ENCODE measurements at regions not wholly inside any gene's neighbourhood (a gene's known extent, or its start where the extent isn't known, plus 50 kb on each side); places are given as distances from the start of the nearest gene placed in this dataset.

DNA sequence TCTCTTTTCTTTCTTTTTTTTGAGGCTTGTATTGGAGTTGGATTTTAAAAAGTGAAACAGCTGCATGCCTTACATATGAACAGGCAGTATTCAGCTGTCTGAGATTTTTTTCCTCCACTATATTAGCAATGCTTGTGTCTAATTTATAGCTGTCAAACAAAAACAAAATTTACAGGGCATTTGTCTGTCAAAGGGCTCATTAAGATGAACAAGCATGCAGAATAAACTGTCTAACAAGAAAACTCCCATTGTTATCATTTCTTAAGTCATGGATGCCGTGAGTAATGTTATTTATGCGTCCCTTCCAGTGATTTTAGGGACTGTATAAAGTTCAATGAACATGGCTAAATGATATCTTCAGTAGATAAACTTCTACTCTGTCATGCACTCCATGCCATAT is 674.7 kb downstream of the PLCL1 start:
- DNase-seq: no peak

DNA sequence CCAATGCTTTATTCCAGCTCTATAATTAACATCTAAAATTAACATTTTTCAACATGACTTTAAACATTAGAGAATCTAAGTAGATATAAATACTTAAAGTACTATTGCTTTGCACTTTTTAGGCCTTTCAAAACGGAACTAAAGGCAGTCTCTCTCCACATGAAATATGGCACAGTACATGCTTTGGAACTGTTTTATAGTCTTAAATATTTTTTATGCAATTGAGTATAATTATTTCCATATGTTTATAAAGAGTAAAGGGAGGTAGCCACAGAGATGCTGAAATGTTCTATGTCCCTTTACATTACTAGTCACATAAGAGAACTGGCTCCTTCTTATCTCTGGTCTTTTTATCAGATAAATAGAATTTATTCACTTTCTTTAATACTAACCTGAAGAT is 674.0 kb downstream of the PLCL1 start:
- no peak for DNase-seq

DNA sequence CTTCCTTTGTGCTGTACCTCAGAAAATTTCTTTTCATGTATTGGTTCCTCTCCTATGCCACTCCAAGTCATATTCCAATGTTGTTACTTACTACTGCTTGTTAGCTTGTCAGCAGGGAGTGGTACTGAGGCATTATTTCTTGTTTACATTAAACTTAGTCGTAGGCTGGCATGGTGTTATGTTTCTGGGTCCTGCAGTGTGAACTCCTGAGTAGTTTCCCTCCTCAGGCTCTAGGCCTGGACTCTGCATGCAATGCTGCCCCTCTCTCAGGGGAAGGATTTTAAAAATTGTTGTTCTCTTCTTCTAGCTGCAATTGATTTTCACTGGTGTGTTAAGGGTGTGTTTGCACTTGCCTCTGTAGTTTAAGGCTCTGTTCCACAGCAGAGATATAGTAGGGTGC is 671.6 kb downstream of the PLCL1 start:
- no peak for DNase-seq

DNA sequence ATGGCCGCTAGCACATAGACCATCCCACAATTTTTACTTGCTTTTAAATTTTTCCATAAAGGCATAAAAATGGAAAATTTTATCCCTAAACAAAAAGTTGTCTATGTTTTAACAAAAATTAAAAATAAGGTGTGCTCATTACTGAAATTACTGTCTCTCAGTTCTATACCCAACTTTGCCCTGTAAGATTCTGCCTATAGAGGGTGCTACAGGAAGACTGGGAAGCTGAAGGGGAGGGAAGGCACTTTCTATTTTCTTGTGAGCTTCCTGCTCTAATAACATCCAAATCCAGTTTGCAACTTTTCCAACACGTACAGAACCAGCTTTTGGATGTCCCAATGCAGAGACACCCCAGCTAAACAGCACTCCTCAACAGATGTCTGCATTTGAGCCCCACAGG is 666.9 kb downstream of the PLCL1 start:
- no peak for DNase-seq

DNA sequence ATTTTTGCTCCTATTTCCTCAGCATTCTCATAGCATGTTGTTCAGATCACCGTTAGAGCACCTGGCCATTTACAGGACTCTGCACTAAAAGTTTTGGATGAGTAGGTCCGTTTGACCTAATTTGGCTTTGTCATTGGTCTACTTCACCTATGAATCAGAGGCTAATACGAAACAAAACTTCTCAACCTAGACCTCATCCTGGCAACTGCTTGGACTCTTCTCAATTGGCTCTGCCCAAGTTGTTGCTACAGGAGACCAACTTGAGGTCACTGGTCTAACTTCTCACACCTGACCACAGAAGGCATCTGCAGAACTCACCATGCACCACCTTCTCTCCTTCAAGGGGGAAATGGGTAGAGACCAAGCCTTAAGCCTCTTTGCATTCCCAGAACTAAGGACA is 663.7 kb downstream of the PLCL1 start:
- no peak for DNase-seq

DNA sequence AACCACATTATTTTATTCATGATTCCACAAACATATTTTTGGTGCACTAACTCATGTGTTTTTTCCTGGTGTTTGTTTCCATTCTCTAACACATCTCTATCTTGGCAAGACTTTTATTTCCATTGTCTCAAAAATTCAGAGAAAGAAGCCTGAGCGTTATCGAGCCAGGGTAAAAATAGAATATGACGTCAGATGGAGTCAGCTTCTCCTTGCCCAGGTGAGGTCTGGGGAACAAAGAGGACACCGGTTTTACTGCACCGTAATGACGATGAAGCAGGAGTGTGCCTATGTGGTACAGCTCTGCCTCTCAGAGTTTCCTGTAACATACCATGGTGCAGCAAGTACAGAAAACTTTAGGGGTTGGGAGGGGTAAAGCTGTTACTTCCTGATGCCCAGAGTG is 661.6 kb downstream of the PLCL1 start:
- no peak for DNase-seq

DNA sequence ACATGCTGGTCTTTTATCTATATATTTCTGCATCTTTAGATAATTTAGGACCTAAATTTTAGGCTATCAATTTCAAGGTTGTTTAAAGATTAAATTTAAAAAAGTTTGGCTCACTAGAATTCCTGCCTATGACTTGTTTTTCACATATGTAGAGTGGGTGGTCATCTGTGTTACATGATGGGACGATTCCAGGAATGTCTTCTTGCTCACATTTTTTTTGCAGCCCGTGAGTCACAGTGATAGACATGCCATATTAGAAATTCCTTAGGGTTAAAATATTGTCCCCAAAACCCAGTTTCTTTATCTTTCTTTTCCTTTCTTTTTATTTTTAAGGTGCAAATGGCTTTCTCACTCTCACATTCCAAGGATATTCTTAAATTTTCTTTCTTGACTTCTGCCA is 652.0 kb downstream of the PLCL1 start:
- DNase-seq: no peak

DNA sequence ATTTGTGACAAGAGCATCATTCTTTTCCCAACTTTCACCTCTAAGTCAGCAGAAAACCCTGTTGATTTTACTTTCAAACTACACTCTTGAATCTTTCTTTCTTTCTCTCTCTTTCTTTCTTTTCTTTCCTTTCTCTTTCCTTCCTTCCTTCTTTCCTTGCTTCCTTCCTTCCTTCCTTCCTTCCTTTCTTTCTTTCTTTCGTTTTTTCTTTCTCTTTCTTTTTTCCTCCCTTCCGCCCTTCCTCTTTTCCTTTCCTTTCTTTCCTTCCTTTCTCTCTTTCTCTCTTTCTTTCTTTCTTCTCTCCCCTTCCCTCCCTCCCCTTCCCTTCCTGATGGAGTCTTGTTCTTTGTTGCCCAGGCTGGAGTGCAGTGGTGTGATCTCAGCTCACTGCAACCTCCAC is 649.5 kb downstream of the PLCL1 start:
- DNase-seq: no peak

DNA sequence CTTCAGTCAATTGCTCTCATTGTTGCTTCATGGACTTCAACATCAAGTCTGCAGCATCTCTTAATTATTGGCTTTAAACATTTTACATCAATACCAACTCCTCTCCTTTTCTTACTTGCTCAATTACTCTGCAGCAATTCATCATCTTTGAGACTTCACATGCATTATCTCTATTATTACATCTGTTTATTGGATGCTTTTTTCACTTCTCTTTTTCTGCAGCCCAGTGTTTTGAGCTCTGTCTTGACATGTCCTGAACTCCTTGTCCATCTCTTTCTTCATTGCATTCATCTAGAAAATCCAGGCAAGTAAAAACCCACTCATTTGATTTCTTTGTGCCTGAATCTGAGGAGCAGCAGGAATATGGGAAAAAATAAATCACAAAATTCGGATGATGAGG is 647.9 kb downstream of the PLCL1 start:
- DNase-seq: no peak

DNA sequence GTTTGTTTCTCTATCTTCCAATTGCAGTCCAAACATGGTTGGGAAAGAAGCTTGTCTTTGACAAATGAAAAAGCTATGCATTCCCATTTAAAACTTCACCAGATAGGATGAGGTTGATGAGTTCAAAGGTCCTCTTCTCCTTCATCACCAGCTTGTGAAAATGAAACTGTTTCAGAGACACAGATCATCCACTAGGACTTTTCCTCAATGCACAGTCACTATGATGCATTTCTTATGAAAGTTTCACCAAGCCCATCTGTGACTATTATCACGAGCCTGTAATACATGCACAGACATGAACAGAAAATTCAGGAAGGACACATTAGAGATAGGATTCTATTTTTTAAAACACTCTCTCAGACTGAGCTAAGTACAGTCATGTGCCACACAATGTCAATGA is 644.4 kb downstream of the PLCL1 start:
- no peak for DNase-seq

DNA sequence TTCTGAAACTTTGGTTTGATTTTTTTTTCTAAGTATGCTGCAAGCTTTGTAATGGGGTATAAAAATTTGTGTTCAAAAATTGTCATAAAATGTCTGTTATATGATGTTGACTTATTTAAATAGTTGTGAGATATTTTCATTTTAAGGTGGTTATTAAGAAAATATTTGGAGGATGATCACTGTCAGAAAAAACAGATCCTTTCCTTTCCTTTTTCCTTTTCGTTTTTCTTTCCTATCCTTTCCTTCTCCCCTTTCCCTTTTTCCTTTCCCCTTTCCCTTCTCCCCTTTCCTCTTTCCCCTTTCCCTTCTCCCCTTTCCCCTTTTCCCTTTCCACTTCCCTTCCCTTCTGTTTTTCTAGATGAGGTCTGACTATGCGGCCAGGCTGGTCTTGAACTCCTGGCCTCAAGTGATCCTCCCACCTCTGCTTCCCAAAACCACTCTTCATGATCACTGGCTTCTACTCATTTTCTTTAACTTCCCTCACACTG is 640.5 kb downstream of the PLCL1 start:
- no peak for DNase-seq

DNA sequence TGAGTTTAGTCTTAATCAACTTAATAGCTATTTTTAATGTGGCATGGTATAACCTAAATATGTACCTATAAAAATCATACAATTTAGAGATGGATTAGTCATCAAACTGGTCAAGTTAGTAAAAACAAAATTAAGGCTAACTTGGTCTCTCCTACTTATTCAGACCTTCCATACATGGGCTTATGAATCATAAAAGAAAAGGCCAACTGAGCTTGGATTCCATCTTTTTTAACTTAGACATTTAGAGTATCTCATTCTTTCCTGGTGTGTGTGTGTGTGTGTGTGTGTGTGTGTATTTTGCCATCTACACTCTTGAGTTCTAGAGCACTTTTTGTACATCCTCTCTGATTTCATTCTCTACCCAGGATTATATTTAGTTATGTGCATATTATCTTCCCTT is 637.5 kb downstream of the PLCL1 start:
- no peak for DNase-seq

DNA sequence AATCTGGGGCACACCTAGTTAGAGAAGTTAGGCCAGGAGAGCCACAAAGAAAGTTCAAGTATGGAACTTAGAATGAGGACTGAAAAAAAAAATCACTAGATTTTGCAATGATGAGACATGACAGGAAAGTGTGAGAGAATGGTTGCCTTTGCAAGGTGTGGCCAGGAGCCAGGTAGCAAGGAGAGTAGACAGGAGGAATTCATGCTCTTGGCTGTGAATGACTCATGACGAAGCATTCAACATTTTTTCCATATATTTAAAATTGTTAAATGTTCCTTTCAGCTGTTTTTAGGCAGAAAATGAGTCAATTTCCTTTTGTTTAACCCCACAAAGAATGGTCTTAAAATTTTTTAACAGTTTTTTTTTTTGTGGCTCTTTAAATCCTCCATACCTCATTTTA is 636.9 kb downstream of the PLCL1 start:
- DNase-seq: no peak

DNA sequence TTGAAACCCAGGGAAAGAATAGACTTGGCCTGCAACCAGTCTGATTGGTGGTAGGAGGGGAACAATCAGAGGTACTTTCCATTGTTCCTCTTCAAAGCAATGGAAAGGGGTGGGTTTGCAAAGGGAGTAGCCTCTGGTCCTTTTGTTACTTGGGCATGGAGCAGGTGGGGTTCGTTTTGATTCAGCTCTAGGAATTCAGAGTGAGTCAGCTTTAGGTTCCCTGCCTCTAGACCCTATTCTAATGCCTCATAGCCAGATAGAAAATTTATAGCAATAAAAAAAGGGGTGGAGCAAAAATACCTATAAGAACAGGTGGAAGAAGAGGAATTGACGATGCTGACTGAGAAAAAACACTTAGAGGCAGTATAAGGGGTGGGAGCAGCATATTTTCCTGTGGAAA is 636.4 kb downstream of the PLCL1 start:
- no peak for DNase-seq

DNA sequence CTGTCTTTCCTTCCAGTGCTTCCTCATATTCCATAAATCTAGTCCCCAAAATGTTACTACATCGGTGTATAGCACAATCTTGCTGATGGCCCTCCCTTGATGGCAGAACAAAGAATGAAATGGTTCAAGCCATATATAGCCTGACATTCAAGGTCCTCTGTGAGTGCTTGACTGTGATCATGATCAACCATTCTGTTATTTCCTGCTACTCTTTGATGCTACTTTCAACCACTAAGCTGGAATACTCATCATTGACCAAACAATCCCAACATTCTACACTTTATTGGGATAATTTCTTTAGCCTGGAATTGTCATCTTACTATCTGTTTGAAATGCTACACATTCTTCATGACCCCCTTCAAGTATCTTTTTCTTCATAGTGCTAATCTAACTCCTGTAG is 633.9 kb downstream of the PLCL1 start:
- no peak for DNase-seq

DNA sequence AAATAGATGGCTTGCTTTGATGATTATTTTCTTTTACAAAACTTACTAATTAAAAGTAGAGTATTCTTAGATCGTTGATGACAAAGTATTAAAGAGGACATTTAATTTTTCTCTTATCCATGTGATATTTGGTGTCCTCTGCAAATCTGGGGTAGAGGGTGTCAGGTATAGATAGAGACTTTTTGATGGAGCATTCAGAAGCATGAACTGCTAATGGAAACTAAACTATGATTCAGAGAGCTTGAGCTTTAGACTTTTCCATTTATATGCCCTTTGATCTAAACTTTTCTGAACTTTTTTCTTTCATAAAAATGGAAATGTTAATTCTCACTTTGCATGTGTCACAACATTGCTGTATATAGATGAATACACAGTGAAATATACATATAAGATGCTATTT is 619.7 kb downstream of the PLCL1 start:
- DNase-seq: no peak

DNA sequence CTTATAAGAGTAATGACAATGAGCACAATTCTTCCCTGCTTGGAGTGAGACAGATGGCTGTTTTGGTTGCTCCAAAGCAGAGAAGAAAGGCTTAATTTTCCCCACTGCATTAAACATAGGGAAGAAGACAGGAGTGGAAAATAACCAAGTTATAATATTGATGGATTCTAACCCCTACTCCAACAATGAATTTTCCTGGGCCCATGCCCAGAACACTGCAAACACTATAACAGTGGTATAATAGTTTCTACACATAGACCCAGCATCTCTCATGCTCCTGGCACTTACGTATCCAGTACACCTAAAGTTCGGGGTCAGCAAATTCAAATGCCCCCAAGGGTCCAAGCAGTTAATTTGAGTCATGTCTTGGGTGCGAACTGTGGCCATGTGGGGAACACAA is 613.4 kb downstream of the PLCL1 start:
- no peak for DNase-seq

DNA sequence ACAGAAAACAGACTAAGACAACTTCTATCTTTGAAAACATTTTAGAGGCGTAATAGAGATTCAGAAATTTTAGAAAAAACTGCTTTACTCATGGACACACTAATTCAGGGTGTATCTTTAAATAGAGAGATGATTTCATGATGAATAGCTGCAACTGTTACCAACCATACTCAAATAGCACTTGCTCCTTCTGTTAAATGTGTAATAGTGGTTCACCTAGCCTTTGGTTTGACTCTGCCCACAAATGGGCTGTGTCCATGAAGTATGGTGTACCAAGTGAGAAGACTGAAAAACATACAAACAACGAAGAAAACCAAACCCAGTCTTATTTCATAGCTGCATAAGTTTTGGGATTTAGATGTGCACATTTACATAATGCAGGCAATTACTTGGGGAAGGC is 610.6 kb downstream of the PLCL1 start:
- no peak for DNase-seq

DNA sequence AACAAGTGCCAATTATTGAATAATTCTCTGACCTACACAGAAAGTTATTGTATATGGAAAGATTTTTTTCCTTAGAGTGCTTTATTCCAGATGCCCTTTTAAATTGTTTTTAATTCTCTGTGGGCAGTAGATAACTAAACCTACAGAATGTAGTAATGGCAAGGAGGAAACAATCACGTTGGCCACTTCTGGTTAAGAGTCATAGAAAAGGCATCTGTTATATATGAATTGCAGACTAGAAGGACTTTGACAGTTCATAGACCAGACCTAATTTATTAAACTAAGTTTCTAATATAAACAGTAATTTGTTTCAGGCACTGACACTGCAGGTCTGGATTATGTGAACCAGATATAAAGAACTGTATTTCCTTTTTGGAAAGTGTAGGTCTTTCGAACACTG is 607.5 kb downstream of the PLCL1 start:
- DNase-seq: no peak

DNA sequence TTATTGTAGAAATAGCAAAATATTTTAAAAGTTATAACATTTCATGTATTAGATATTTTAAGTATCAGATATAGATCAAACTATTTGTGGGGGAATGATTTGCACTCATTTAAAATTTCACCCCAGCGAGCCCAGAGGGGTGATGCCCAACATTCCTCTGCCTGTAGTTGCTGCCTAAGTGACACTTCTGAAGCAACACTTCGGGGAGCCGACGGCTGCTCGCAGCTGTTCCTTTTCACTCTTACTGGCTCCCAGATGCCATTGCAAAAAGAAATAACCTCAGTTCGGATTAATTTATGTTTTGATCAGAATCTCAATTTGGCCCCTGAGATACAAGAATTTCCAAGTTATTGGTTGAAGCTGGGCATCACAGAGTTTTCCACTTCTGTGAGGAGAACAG is 603.8 kb downstream of the PLCL1 start:
- no peak for DNase-seq

DNA sequence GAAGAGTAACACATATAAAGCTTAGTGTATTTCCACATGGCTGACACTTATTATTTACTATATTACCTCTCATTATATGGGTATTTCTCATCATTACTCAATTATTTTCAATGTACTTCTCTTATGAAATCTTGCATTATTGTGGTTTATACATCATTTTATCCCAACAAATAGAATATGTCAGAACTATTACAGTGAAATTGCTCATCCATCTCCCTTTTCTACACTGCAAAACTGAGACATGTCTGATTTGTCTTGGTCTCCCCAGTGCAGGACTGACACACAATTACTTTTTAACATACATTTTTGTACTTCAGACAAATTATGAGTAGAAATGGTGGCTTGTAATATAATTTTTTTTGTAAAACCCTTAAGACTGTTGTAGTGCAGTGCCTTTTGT is 600.9 kb downstream of the PLCL1 start:
- no peak for DNase-seq

DNA sequence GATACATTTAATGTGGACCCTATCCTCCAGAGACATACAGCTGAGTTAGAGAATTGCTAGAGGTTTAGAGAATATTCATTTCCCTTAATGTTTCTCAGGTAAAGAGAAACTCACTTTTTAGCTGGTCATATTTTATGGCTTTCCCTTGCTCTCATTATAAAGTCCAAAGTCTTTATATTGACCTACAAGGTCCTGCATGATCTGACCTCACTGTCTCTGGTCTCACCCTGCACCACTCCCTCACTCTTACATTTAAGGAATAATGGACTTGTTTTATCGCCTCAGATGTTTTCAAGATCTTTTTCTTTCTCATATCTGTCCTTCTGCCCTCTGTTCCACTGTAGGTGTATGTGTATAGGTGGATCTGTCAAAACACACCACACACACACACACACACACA is 597.3 kb downstream of the PLCL1 start:
- DNase-seq: no peak

DNA sequence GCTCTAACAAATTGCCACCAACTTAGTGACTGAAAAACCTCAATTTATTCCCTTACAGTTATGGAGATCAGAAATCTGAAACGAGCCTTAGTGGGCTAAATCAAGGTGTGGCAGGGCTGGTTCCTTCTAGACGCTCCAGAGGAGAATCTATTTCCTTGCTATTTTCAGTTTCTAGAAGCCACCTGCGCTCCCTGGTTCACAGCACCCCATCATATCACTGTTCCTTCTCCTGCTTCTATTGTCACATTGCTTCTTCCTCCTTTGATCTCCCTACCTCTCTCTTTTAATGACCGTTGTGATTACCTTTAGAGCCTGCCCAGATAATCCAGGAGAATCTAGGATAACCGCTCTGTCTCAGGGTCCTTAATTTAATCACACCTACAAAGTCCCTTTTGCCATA is 596.6 kb downstream of the PLCL1 start:
- no peak for DNase-seq

DNA sequence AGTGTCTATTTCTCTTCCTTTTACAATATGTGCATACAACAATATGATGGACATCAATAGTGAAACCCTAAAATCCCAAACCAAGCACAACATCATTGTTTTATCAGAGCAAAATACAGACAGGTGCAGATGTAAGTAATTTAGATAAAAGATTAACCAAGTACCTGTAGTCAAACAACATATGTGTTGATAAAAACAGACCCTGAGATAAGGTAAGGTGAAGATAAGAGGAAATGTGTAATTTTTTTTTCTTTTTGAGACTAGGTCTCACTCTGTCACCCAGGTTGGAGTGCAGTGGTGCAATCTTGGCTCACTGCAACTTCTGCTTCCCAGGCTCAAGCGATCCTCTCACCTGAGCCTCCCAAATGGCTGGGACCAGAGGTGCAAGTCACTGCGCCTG is 589.8 kb downstream of the PLCL1 start:
- no peak for DNase-seq

DNA sequence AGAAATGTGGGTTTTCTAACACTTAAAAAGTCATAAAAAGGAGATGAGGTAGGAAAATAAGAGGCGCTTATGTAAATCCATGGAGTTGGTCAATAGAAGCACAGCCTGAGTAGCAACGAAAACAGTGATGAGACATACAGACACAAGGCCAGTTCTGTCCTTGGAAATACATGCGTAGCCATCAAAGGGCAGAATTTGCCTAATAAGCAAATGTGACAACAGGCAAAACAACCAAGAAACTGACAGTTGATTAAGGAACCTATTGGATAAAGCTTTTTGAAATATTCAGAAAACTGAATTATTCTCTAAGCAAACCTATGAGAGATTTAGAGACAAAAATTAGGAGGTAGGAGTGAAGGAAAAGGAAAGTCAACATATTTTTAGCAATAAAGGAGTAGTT is 586.3 kb downstream of the PLCL1 start:
- DNase-seq: no peak

DNA sequence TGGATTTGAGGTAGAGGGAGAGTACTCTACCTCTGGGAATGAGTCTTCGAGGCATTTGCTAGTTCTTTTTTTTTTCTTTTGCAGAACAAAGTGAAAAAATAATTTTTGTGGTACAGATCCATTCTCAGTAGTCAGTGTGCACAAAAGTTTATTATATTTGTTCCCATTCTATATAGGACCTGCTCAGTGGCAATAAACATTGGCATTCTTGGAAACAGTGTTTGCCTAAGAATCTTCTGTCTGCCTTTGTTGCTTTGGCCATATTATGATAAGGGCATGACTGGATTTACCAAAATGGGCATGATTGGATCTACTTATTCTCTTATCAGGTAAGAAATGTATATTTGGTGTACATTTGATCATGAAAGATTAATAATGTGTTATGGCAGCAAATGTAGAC is 583.3 kb downstream of the PLCL1 start:
- no peak for DNase-seq
